GM12875 (cell line): ENCODE measurements at regions not wholly inside any gene's neighbourhood (a gene's known extent, or its start where the extent isn't known, plus 50 kb on each side); places are given as distances from the start of the nearest gene placed in this dataset.
"Not testable (repeated sequence)": the region's sequence is repeated elsewhere in the genome, so short reads cannot be mapped to it uniquely, and the experiment has no call there.

Experiments
- H3K4me3 ChIP-seq: one replicate; pipeline ENCODE4 v1.5.1; 2011; ENCODE audit warnings: low read depth, low read length, control low read depth
- TF ChIP-seq, protein P1 (sequence below): IDR thresholded peaks from 2 replicates; pipeline ENCODE4 v1.5.1; 2011; ENCODE audit warnings: low read depth, mild to moderate bottlenecking, control low read depth, inconsistent platforms, low read length, moderate library complexity, borderline replicate concordance; ENCODE audit not compliant: insufficient read depth

DNA sequence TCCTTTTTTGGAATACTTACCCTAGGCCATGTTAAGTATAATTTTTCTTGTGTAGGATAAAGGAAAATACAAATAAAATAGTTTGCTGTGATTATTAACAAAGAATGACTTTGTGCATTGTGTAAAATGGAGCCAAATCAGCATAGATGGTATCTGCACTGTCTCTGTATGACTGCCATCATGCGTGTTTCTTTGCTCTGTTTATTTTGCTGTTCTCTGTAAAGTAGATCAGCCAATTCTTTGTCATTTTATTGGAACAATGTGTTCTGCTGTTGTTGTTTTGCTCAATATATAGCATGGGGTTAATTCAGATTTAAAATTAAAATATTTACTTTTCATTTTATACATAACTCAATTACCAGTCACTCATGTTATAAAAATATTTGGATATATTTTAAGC, 181.3 kb upstream of the UBE2E3 start:
- H3K4me3 ChIP-seq, result no peak overlapping the region
- TF ChIP-seq, protein P1, sequence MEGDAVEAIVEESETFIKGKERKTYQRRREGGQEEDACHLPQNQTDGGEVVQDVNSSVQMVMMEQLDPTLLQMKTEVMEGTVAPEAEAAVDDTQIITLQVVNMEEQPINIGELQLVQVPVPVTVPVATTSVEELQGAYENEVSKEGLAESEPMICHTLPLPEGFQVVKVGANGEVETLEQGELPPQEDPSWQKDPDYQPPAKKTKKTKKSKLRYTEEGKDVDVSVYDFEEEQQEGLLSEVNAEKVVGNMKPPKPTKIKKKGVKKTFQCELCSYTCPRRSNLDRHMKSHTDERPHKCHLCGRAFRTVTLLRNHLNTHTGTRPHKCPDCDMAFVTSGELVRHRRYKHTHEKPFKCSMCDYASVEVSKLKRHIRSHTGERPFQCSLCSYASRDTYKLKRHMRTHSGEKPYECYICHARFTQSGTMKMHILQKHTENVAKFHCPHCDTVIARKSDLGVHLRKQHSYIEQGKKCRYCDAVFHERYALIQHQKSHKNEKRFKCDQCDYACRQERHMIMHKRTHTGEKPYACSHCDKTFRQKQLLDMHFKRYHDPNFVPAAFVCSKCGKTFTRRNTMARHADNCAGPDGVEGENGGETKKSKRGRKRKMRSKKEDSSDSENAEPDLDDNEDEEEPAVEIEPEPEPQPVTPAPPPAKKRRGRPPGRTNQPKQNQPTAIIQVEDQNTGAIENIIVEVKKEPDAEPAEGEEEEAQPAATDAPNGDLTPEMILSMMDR, result no peak

DNA sequence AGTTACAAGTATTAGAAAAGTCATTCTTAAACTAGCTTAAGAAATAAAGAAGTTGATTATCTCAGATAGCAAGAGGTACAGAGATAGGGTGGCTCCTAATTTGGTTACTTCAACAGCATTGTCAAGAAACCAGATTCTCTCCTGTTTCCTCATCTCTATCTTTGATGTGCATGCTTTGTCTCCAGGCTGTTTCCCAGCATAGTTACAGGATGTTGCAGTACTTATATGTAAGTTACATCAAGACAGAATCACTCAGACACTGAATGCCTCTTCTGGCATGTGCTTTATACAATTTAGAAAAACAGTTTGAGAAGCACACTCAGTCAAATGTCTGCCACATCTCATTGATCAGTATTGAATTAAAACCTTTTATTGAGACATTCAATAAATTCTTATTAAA, 189.5 kb upstream of the UBE2E3 start:
- TF ChIP-seq, protein P1, result no peak
- no peak overlapping the region for H3K4me3 ChIP-seq

DNA sequence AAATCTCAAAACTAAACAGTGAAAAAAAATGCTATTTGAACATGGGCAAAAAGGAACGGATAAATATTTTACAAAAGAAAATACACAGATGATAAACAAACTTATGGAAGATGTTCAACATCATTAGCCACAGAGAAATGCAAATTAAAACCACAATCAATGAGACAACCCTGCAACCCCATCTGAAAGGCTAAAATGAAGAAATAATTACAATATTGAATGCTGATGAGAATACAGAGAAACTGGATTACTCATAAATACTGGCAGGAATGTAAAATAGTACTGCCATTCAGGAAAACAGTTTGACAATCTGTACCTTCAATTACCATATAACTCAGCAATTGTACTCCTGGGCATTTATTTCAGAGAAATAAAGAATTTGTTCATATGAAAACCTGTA, 193.1 kb upstream of the UBE2E3 start:
- TF ChIP-seq, protein P1, result no peak
- H3K4me3 ChIP-seq, result no peak overlapping the region

DNA sequence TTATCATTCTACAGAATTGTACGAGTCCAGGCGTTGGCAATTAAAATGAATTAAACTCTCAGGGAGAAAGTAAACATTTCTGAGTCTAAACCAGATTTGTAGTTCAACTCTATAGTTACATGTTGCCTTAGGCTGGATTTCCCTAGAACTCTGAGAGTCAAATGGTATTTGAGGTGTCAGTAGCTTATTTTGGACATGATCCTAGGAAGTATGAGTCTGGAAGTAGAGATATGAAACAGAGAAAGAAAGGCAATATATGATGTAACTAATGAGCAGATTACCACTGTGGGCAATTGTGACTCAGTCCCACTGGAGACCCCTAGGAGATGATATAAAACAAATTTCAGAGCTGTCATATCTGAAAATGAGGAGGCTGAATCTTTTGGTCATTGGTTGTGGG, 199.1 kb upstream of the UBE2E3 start:
- no peak overlapping the region for H3K4me3 ChIP-seq
- TF ChIP-seq, protein P1, result no peak

DNA sequence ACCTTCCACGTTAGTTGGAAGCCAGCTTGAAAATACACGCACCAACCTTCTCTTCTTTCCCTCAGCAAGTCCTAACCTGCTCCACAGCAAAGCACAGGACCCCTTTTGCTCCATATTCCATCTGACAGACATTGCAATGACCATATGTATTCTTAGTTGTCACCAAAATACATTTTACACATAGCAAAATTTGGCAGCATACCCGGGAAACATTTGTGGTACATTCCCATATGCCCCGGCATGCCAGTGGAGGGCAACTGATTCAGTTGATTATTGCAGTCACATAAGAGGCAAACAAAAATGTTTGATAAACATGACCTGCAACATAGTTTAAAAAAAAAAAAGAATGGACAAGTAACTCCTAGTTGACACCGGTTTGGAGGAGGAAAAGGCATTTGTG, 202.1 kb upstream of the UBE2E3 start:
- H3K4me3 ChIP-seq, result no peak overlapping the region
- TF ChIP-seq, protein P1, result no peak

DNA sequence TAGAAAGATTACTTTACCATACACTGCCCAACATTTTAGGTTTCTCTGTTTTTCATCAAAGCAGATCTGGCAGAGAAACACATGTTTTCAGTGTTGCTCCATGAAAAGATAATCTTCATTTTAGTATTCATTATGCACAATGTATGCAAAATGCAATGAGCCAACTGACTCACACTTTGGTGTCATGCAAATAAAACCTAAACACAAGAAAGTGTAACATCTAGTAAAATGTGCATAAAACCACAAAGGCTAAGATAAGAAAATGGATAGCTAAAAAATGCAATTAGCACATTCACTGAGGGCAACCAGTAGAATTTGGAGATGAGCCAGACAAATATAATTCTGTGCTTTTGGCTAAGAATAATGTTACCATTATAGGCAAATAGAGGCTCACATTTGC, 203.5 kb upstream of the UBE2E3 start:
- TF ChIP-seq, protein P1, result no peak
- H3K4me3 ChIP-seq, result no peak overlapping the region

DNA sequence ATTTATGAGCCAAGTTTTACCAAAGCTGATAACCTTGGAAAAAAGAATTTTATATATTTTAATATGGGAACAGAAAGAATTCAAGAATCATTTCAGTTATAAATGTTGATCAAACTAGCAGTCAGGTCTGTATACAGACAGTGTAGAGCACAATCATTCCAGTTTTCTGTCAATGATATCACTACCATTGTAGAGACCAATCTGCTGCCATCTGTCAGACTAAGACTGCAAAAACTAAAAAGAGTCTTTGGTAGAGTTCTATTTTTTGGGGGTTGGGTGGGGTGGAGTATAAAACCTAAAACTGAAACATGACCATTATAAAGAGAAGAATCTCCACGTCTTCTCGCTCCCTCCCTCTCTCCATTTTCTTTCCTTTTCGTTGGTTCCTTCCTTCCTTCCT, 204.7 kb upstream of the UBE2E3 start:
- TF ChIP-seq, protein P1, result no peak

DNA sequence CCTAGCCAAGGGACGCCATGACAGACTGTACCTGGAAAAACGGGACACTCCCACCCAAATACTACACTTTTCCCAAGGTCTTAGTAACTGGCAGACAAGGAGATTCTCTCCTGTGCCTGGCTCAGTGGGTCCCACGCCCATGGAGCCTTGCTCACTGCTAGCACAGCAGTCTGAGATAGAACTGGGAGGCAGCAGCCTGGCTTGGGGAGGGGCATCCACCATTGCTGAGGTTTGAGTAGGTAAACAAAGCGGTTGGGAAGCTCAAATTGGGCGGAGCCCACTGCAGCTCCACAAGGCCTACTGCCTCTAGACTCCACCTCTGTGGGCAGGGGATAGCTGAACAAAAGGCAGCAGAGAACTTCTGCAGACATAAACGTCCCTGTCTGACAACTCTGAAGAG, 215.1 kb upstream of the UBE2E3 start:
- H3K4me3 ChIP-seq, result not testable (repeated sequence)

More for the DNA sequence above, 204.7 kb upstream of the UBE2E3 start:
- no peak overlapping the region for H3K4me3 ChIP-seq
